ENCODE measurements at regions not wholly inside any gene's neighbourhood (a gene's known extent, or its start where the extent isn't known, plus 50 kb on each side); places are given as distances from the start of the nearest gene placed in this dataset.
"Not testable (repeated sequence)": the region's sequence is repeated elsewhere in the genome, so short reads cannot be mapped to it uniquely, and the experiment has no call there.

DNA sequence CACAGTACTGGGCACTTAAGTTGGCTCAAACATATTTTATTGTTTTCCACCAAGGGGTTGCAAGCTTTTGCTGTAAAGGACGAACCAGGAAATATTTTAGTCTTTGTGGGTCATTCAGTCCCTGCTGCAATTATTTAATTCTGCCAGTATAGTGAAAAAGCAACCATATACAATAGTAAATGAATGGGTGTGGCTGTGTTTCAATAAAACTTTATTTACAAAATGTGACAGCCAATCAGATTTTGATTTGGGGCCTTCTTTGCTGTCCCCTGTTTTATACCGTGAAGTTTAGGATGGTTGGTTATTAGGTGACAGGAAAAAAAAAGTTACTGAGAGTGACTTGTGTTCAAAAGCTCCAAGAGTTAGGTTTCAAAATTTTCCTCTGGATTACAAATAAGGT, 956.4 kb downstream of the AACS start:
- Histone ChIP-seq H3K9me3 (ENCODE audit: control insufficient read depth, insufficient read depth, low read length) (no peaks in the 10 kb centered on the region; the same call in 1 of the 2 replicates), H3K36me3 (ENCODE audit: insufficient read depth, low read length) (no peaks in the 10 kb centered on the region), H3K9ac (ENCODE audit: low read depth, low read length) (no peak overlapping the region), H3K4me1 (ENCODE audit: insufficient read depth, low read length) (no peaks in the 10 kb centered on the region)

DNA sequence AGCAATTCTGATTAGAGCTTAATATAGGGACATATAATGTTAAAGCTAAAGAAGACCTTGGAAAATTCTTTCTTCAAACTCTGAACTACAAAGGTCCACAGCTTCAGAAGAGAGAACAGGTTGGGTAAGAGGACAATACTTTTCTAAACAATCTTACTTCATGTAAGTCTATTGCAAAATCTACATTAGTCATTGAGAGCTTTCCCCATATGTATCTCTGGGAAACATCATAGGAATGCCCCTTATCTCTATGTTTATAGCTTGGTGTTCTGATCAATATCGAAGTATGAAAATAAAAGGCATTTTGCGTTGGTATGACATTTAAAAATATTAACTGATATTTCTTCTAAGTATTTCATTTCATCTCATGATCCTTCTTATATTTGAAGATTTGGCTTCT, 962.6 kb downstream of the AACS start:
- no peaks in the 10 kb centered on the region for H3K4me1 ChIP-seq (ENCODE audit: insufficient read depth, low read length)
- H3K36me3 ChIP-seq (ENCODE audit: insufficient read depth, low read length) = no peaks in the 10 kb centered on the region
- no peaks in the 10 kb centered on the region for H3K9me3 ChIP-seq (ENCODE audit: control insufficient read depth, insufficient read depth, low read length)
- H3K9ac ChIP-seq (ENCODE audit: low read depth, low read length) = no peak overlapping the region

DNA sequence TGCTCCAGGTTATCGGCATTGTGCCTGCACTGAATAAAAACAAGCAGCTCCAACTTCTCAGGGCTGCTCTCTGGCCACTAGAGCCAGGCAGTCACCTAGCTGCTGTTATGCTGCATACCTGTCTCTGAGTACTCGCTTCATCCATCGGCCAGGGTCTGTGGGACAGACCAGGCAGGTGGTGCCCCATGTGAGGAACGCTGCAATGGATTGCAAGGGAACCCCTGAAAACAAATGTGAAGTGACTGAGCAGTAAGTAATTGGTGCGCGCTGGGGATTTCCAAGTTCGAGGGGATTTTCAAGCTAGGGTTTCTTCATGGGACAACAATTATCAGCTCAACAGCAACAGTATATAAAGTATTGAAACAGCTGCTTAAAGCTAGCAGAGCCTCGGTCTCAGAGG, 965.3 kb downstream of the AACS start:
- no peaks in the 10 kb centered on the region for H3K9me3 ChIP-seq (ENCODE audit: control insufficient read depth, insufficient read depth, low read length)
- H3K9ac ChIP-seq (ENCODE audit: low read depth, low read length) = no peak overlapping the region
- H3K4me1 ChIP-seq (ENCODE audit: insufficient read depth, low read length) = no peaks in the 10 kb centered on the region
- no peaks in the 10 kb centered on the region for H3K36me3 ChIP-seq (ENCODE audit: insufficient read depth, low read length)

DNA sequence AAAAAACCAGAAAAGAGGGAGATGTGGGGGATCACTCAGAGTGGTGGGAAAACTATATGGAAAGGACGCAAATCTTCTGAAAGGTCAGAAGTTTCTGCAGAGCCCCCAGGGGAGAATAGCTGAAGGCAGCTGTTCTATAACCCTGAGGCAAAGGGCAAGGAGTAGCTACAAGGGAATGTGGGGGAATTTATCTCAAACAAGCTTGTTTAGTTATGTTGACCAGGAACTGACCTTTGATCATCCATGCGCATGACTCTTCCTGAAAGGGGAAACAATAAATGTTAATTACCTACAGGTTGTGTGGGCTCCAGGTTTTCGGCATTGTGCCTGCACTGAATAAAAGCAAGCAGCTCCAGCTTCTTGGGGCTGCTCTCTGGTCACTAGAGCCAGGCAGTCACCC, 968.5 kb downstream of the AACS start:
- Histone ChIP-seq H3K9ac (ENCODE audit: low read depth, low read length) (no peak overlapping the region), H3K9me3 (ENCODE audit: control insufficient read depth, insufficient read depth, low read length) (no peaks in the 10 kb centered on the region), H3K4me1 (ENCODE audit: insufficient read depth, low read length) (no peaks in the 10 kb centered on the region), H3K36me3 (ENCODE audit: insufficient read depth, low read length) (no peaks in the 10 kb centered on the region)

DNA sequence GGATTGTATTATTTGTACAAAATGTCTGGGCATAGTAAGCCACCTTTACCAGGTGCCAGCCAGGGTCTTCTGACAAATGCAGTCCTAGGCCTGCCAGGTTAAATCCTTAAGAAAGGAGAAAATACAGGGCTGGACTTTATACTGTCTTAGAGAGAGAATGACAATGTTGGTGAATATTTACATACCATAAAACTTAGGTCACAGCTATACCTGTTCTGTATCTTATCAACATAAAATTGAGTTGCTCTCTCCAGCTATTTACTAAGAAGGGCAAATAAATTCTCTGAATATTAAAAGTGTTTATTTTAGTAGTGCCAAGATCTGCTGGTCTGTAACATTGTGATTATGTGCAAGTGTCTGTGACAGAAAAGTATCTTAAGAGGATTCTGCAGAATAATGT, 971.1 kb downstream of the AACS start:
- H3K4me1 ChIP-seq (ENCODE audit: insufficient read depth, low read length) = no peaks in the 10 kb centered on the region
- H3K9ac ChIP-seq (ENCODE audit: low read depth, low read length) = no peak overlapping the region
- H3K9me3 ChIP-seq (ENCODE audit: control insufficient read depth, insufficient read depth, low read length) = no peaks in the 10 kb centered on the region
- no peaks in the 10 kb centered on the region for H3K36me3 ChIP-seq (ENCODE audit: insufficient read depth, low read length)

DNA sequence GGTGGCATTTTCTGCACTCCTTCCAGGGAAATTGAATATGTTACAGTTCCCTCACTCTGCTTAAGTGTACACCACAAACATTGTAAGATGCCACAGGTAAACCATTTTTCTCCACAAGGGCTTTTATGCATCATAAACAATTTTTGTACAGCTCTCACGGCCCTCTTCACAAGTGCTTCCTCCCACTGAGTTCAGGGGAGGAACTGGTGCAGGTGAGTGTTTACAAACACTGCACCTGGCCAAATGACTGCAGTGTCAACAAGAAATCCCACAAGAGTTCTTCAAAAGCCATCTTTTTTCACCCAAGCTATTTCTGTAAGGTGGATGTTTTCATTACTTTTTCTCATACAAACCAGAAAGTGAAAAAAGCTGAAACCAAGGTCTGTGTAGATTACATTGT, 973.2 kb downstream of the AACS start:
- no peaks in the 10 kb centered on the region for H3K4me1 ChIP-seq (ENCODE audit: insufficient read depth, low read length)
- no peak overlapping the region for H3K9ac ChIP-seq (ENCODE audit: low read depth, low read length)
- H3K9me3 ChIP-seq (ENCODE audit: control insufficient read depth, insufficient read depth, low read length) = no peaks in the 10 kb centered on the region
- no peaks in the 10 kb centered on the region for H3K36me3 ChIP-seq (ENCODE audit: insufficient read depth, low read length)

DNA sequence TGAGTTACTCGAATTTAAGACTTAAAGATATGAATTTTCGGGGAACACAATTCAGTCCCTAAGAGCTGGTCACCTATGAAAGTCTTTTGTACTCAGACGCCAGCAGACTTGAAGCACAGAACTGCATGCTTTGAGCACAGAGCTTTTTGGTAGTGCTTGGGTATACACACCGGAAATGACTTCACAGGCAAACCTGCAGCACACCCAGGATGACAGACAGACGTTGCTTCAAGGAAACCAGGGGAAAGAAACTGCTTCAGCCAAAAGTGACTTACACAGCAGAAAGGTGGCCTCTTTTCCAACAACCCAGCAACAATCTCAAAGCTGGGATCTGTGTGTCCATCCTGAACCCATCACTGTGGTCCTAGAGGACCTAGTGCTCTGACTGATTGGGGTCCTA, 975.1 kb downstream of the AACS start:
- H3K4me1 ChIP-seq (ENCODE audit: insufficient read depth, low read length) = no peaks in the 10 kb centered on the region

DNA sequence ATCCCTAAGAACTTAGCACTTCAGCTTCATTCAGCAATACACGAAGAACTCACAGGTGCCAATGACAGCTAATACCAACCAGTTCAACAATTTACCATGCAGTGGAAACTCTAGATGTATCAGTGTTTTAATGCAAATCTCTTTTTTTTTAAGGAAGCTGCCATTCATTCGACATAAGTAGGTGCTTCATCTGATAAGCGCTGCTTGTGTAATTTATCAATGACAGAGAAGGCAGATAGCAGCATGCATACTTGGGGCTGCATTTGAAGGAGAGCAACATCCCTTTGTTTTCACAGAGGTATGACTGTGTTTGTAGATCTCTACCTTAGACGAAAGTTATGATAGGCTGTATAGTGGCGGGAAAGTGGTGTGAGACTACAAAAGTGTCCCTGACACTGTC, 977.1 kb downstream of the AACS start:
- no peaks in the 10 kb centered on the region for H3K9me3 ChIP-seq (ENCODE audit: control insufficient read depth, insufficient read depth, low read length)
- H3K36me3 ChIP-seq (ENCODE audit: insufficient read depth, low read length) = no peaks in the 10 kb centered on the region
- H3K4me1 ChIP-seq (ENCODE audit: insufficient read depth, low read length) = no peaks in the 10 kb centered on the region
- H3K9ac ChIP-seq (ENCODE audit: low read depth, low read length) = no peak overlapping the region

More for the DNA sequence above, 975.1 kb downstream of the AACS start:
- Histone ChIP-seq H3K9ac (ENCODE audit: low read depth, low read length) (no peak overlapping the region), H3K9me3 (ENCODE audit: control insufficient read depth, insufficient read depth, low read length) (no peaks in the 10 kb centered on the region), H3K36me3 (ENCODE audit: insufficient read depth, low read length) (no peaks in the 10 kb centered on the region)

DNA sequence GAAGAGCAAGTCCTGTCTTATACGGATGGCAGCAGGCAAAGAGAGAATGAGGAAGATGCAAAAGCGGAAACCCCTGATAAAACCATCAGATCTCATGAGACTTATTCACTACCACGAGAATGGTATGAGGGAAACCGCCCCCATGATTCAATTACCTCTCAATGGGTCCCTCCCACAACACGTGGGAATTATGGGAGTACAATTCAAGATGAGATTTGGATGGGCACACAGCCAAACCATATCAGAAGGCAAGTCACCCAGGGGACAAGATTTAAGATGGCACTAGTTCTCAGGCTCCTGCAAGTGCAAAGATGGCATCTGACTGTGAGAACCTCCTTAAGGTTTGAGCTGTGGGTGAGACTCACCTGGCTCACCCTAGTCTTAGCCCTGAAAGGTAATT, 984.3 kb downstream of the AACS start:
- H3K9ac ChIP-seq (ENCODE audit: low read depth, low read length); H3K36me3 ChIP-seq (ENCODE audit: insufficient read depth, low read length); H3K9me3 ChIP-seq (ENCODE audit: control insufficient read depth, insufficient read depth, low read length); H3K4me1 ChIP-seq (ENCODE audit: insufficient read depth, low read length): not testable (repeated sequence)

DNA sequence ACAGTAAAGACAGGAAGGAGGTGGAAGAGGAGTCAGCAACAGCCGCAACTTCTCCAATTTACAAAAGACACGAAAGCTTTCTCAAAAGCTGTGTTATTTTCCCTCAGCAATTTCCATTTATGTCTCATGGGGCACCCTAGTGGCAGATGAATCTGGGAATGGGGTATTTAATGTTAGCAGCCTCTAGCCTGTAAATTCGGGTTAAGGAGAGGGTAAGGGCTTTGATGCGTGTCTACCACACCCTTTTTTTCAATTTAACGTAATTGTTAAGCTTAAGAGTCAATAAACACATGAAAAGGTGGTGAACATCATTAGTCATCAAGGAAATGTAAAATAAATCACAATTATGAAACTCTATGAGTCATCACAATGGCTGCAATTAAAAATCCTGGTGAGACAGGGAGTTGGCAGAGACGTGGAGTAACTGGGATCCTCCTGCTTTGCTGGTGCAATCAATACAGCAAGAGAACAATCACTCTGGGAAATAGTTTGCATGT, 986.4 kb downstream of the AACS start:
- no peak overlapping the region for H3K9ac ChIP-seq (ENCODE audit: low read depth, low read length)
- H3K36me3 ChIP-seq (ENCODE audit: insufficient read depth, low read length) = no peaks in the 10 kb centered on the region
- H3K9me3 ChIP-seq (ENCODE audit: control insufficient read depth, insufficient read depth, low read length) = no peaks in the 10 kb centered on the region
- H3K4me1 ChIP-seq (ENCODE audit: insufficient read depth, low read length) = no peaks in the 10 kb centered on the region

DNA sequence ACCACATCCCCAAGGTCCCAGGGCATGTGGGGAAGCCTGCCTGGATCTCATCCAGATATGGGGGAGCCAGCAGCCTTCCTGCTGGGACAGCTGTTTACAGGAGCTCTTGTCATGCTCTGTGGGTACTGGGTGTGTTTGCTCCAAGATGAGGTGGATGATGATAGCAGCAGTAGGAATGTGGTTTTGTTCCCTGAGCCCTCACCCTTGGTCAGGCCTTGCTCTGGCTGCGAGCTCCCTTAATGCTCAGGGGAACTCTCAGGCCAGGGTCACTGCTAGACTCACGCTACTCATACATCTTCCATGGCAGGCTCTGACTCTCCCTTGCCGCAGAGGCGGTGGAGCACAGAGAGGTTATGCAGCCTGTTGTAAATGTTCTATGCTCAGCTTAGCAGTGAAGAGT, 990.3 kb downstream of the AACS start:
- Histone ChIP-seq H3K9ac (ENCODE audit: low read depth, low read length) (no peak overlapping the region), H3K36me3 (ENCODE audit: insufficient read depth, low read length) (no peaks in the 10 kb centered on the region), H3K9me3 (ENCODE audit: control insufficient read depth, insufficient read depth, low read length) (no peaks in the 10 kb centered on the region), H3K4me1 (ENCODE audit: insufficient read depth, low read length) (no peaks in the 10 kb centered on the region)

DNA sequence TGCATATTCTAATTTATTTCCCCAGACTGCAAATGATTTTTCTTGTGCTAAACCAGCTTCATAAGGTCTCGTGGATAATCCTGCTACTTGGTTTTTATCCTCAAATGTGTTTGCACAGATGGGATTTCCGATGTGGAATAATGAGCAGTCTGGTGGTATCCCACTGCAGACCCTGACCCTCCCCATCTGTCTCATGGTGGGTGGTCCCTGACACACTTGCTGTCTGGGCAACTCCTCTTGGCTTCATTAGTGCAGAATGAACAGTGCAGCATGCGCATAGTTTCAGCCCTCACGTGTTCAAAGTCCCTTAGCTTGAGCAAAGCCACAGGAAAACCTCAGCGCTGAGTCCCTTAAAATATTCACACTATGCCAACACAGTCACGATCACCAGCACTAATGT, 996.5 kb downstream of the AACS start:
- peaks cover 2% of the 10 kb centered on the region; the same call in 1 of the 2 replicates for H3K9me3 ChIP-seq (ENCODE audit: control insufficient read depth, insufficient read depth, low read length)
- no peaks in the 10 kb centered on the region for H3K36me3 ChIP-seq (ENCODE audit: insufficient read depth, low read length)
- no peaks in the 10 kb centered on the region for H3K4me1 ChIP-seq (ENCODE audit: insufficient read depth, low read length)
- H3K9ac ChIP-seq (ENCODE audit: low read depth, low read length) = no peak overlapping the region

DNA sequence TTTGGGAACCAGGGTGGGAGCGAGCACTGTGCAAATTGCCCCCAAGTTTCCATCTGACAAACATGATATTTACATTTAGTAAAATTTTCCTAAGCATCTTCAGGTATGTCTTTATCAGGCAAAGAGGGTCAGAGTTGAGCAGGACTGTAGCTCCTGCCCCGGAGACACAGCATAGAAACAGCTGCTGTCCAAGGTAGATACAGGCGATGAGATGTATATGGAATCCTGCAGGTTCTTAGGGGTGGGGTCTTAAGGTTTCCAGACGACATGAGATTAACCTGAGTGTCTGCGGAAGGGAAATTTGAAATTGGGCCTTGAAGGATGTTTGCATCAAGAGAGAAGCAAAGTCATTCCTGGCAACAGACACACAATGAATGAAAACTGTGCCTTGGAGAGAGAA, 998.8 kb downstream of the AACS start:
- Histone ChIP-seq H3K9me3 (ENCODE audit: control insufficient read depth, insufficient read depth, low read length) (peaks cover 3% of the 10 kb centered on the region; the same call in 1 of the 2 replicates), H3K36me3 (ENCODE audit: insufficient read depth, low read length) (no peaks in the 10 kb centered on the region), H3K9ac (ENCODE audit: low read depth, low read length) (no peak overlapping the region), H3K4me1 (ENCODE audit: insufficient read depth, low read length) (no peaks in the 10 kb centered on the region)

DNA sequence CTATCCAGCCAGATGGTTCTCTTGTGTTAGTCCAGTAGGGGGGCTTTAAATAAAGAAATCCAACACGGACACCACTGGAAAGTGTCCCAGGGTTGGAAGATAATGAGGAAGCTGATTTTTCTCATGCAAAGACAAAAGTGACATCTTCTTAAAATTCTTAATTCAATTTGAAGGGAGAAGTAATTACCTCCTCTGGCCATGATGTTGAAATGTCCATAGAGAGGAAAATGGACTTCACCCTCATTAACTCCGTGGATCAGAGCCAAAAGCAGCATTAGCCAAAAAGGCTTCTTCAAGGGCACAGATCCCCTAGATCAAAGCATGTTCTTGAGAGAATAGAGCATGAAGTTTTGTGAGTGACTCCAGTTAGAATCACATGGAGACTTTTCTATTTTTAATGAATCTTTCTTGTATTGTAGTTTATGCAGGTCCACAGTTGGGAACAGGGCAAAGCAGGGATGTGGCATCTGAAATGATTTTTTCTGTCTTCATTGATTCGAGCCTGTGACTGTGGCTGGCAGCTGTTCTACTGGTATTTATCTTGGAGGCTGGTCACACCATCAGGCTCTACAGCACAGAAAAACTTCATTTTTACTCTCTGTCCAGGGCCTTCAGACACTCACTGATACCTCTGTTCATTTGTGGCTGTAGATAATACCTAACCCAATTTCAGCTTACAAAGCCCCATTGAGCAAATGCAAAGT, 1002.5 kb downstream of the AACS start:
- Histone ChIP-seq H3K9ac (ENCODE audit: low read depth, low read length) (no peak overlapping the region), H3K4me1 (ENCODE audit: insufficient read depth, low read length) (no peaks in the 10 kb centered on the region), H3K9me3 (ENCODE audit: control insufficient read depth, insufficient read depth, low read length) (peaks cover 21% of the 10 kb centered on the region), H3K36me3 (ENCODE audit: insufficient read depth, low read length) (no peaks in the 10 kb centered on the region; the same call in 1 of the 2 replicates)

DNA sequence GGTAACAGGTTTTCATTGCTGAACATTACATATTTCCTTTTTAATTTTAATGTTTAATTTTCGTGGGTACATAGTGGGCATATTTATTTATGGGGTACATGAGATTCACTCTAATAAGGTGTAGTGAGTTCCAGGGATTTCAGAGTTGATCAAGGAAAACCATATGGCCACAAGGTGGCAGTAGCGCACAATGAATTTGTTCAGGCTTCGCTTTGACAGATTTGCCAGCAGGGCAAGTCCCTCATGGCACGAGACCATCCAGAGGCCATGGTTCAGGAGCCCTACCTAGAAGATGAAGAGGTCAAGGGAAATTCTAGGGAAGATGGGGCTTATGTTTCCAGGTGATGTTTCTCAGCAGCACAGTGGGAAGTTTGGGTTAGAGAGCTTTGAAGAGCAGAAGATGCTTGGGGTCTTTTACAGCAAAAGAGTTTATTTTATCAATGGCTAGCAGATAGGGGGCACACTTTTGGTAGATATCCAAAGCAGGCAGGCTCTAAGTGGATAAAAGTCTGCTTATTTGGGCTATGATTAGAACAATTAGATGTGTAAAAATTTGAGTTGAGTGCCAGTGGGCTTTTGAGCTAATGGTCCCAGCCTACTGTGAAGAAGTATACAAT, 1004.4 kb downstream of the AACS start:
- peaks cover 21% of the 10 kb centered on the region for H3K9me3 ChIP-seq (ENCODE audit: control insufficient read depth, insufficient read depth, low read length)
- no peaks in the 10 kb centered on the region; the same call in 1 of the 2 replicates for H3K36me3 ChIP-seq (ENCODE audit: insufficient read depth, low read length)
- no peaks in the 10 kb centered on the region for H3K4me1 ChIP-seq (ENCODE audit: insufficient read depth, low read length)
- no peak overlapping the region for H3K9ac ChIP-seq (ENCODE audit: low read depth, low read length)

Data from ES-I3 (cell line).